K562 (cell line): ENCODE measurements at regions not wholly inside any gene's neighbourhood (a gene's known extent, or its start where the extent isn't known, plus 50 kb on each side); places are given as distances from the start of the nearest gene placed in this dataset.
"Not testable (repeated sequence)": the region's sequence is repeated elsewhere in the genome, so short reads cannot be mapped to it uniquely, and the experiment has no call there.

Source experiments
- PCBP2 ChIP-seq: fragments of 200-400 bp; formaldehyde crosslinking; IDR thresholded peaks from 2 replicates; pipeline ENCODE4 v1.6.1; 2018; ENCODE audit warnings: low read length, low read depth, mild to moderate bottlenecking, moderate library complexity; ENCODE audit not compliant: poor library complexity, severe bottlenecking
- POLR2AphosphoS5 ChIP-seq: IDR thresholded peaks from 2 replicates; pipeline ENCODE4 v1.6.1; 2011; ENCODE audit warnings: mild to moderate bottlenecking, low read depth, low read length, moderate library complexity; ENCODE audit not compliant: control insufficient read depth, insufficient read depth
- SP1 ChIP-seq: sonication (generic); formaldehyde crosslinking; IDR thresholded peaks from 2 replicates; pipeline ENCODE4 v1.8.1; 2022; ENCODE audit warnings: mild to moderate bottlenecking, missing genetic modification reagents
- SUPT5H ChIP-seq: fragments of 450-650 bp; IDR thresholded peaks from 2 replicates; pipeline ENCODE4 v1.6.1; 2016

- TF ChIP-seq PCBP2; SP1 (CRISPR knock-in tag); SUPT5H; POLR2AphosphoS5: not testable (repeated sequence)
These were observed 244.8 kb downstream of the ANKRD30B start for GRCh38 chr18:14992758-14993157.
